H1 (cell line): ENCODE measurements at regions not wholly inside any gene's neighbourhood (a gene's known extent, or its start where the extent isn't known, plus 50 kb on each side); places are given as distances from the start of the nearest gene placed in this dataset.

Source experiments
- CTCF ChIA-PET: fragments of 300-600 bp; sonication (Branson Sonifier 250); formaldehyde crosslinking; loops from one replicate; lab custom pipeline; 2021; ENCODE audit not compliant: partially characterized antibody; lab: Charles Lee
- POLR2A ChIA-PET: fragments of 300-600 bp; sonication (Branson Sonifier 250); formaldehyde crosslinking; loops from one replicate; lab custom pipeline; 2021; ENCODE audit warnings: inconsistent platforms; ENCODE audit not compliant: partially characterized antibody; lab: Charles Lee
- DNase-seq, 2 experiments: peaks; one replicate each; pipeline versions ENCODE4 v3.0.0 to v3.0.0-alpha.2; 2010 to 2022; ENCODE audit warnings: low spot score in 2 of 2, low read depth in 1 of 2, mixed read lengths in 1 of 2
- FAIRE-seq: peaks from 2 replicates; lab custom pipeline; 2011; peaks lifted over from hg19 to GRCh38; lab: Jason Lieb, UNC
- H2AFZ ChIP-seq: 2 replicates; pipeline ENCODE4 v1.8.1; 2012; ENCODE audit warnings: low read length, inconsistent platforms
- H2AK5ac ChIP-seq: 2 replicates; pipeline ENCODE4 v1.6.1; 2013; ENCODE audit warnings: low read depth, low read length
- H2BK120ac ChIP-seq: replicated peaks from 2 replicates; pipeline ENCODE3; 2013; ENCODE audit warnings: low read depth, low read length, inconsistent platforms
- H2BK12ac ChIP-seq: 2 replicates; pipeline ENCODE4 v1.6.1; 2013; ENCODE audit warnings: low read depth, low read length
- H2BK15ac ChIP-seq: 2 replicates; pipeline ENCODE4 v1.6.1; 2013; ENCODE audit warnings: low read length
- H2BK20ac ChIP-seq: 2 replicates; pipeline ENCODE4 v1.6.1; 2013; ENCODE audit warnings: low read length
- H2BK5ac ChIP-seq: 2 replicates; pipeline ENCODE4 v1.6.1; 2013; ENCODE audit warnings: low read depth, low read length
- H3K14ac ChIP-seq: 2 replicates; pipeline ENCODE4 v1.6.1; 2013; ENCODE audit warnings: inconsistent platforms; ENCODE audit not compliant: insufficient read length
- H3K18ac ChIP-seq: 2 replicates; pipeline ENCODE4 v1.6.1; 2013; ENCODE audit warnings: low read length; ENCODE audit errors: extremely low read depth
- H3K23ac ChIP-seq: 2 replicates; pipeline ENCODE4 v1.6.1; 2013; ENCODE audit warnings: inconsistent platforms; ENCODE audit not compliant: insufficient read length
- H3K23me2 ChIP-seq: 2 replicates; pipeline ENCODE4 v1.6.1; 2013; ENCODE audit warnings: low read depth, low read length
- H3K27ac ChIP-seq: 2 replicates; pipeline ENCODE4 v1.6.1; 2011; ENCODE audit warnings: low read depth, low read length, inconsistent platforms
- H3K27me3 ChIP-seq, 4 experiments: replicated peaks in 1 of 4; 1 replicate in 1 of 4; 2 replicates in 3 of 4; pipeline versions ENCODE4 v1.6.1 to v1.8.1; 2011 to 2013; ENCODE audit warnings: low read length in 3 of 4, mild to moderate bottlenecking in 3 of 4, inconsistent platforms in 2 of 4, mixed read lengths in 2 of 4, moderate library complexity in 1 of 4; ENCODE audit not compliant: control insufficient read depth in 3 of 4, insufficient read depth in 3 of 4; ENCODE audit errors: extremely low read depth in 1 of 4
- H3K36me3 ChIP-seq, 4 experiments: 2 replicates each; pipeline versions ENCODE4 v1.6.1 to v1.8.1; 2011 to 2013; ENCODE audit warnings: mild to moderate bottlenecking in 4 of 4, low read length in 3 of 4, moderate library complexity in 2 of 4, control low read depth in 1 of 4, inconsistent platforms in 1 of 4; ENCODE audit not compliant: insufficient read depth in 4 of 4, control insufficient read depth in 2 of 4
- H3K4ac ChIP-seq: replicated peaks from 2 replicates; pipeline ENCODE3; 2013; ENCODE audit warnings: low read length, low read depth, mixed read lengths, inconsistent platforms; ENCODE audit not compliant: insufficient read length
- H3K4me1 ChIP-seq, 4 experiments: replicated peaks in 1 of 4; 1 replicate in 1 of 4; 2 replicates in 3 of 4; pipeline versions ENCODE4 v1.6.1 to v1.8.1; 2011 to 2013; ENCODE audit warnings: low read length in 3 of 4, inconsistent platforms in 2 of 4, mixed read lengths in 1 of 4; ENCODE audit not compliant: insufficient read depth in 4 of 4, control insufficient read depth in 3 of 4
- H3K4me2 ChIP-seq, 2 experiments: 2 replicates each; pipeline versions ENCODE4 v1.6.1 to v1.8.1; 2011 to 2013; ENCODE audit warnings: low read depth in 2 of 2, low read length in 2 of 2, control low read depth in 1 of 2, inconsistent platforms in 1 of 2, mild to moderate bottlenecking in 1 of 2; ENCODE audit not compliant: insufficient read depth in 1 of 2
- H3K4me3 ChIP-seq, 4 experiments: fragments of 200-600, 300-600 bp in 1 of 4; sonication (generic), shearing (Covaris generic), sonication (Bioruptor Twin) in 1 of 4; 2 replicates each; pipeline versions ENCODE4 v1.5.1 to v1.8.1; 2011 to 2016; ENCODE audit warnings: low read length in 4 of 4, low read depth in 3 of 4, control low read depth in 2 of 4, inconsistent platforms in 2 of 4, mild to moderate bottlenecking in 2 of 4, mixed read lengths in 1 of 4, moderate library complexity in 1 of 4; ENCODE audit not compliant: insufficient read depth in 2 of 4; ENCODE audit errors: extremely low read depth in 1 of 4
- H3K56ac ChIP-seq: replicated peaks from 2 replicates; pipeline ENCODE3; 2013; ENCODE audit warnings: low read depth, mild to moderate bottlenecking, mixed read lengths, low read length, inconsistent platforms; ENCODE audit not compliant: insufficient read length
- H3K79me1 ChIP-seq: 2 replicates; pipeline ENCODE4 v1.6.1; 2013; ENCODE audit warnings: low read depth, low read length, control low read depth
- H3K79me2 ChIP-seq, 2 experiments: 2 replicates each; pipeline versions ENCODE4 v1.6.1 to v1.8.1; 2012 to 2013; ENCODE audit warnings: low read length in 2 of 2, mild to moderate bottlenecking in 2 of 2, inconsistent platforms in 1 of 2; ENCODE audit not compliant: insufficient read depth in 2 of 2, control insufficient read depth in 1 of 2
- H3K9ac ChIP-seq, 4 experiments: replicated peaks in 1 of 4; 1 replicate in 1 of 4; 2 replicates in 3 of 4; pipeline versions ENCODE4 v1.6.1 to v1.8.1; 2011 to 2013; ENCODE audit warnings: low read depth in 3 of 4, low read length in 3 of 4, control low read depth in 2 of 4, mild to moderate bottlenecking in 2 of 4, moderate library complexity in 2 of 4, inconsistent platforms in 1 of 4; ENCODE audit errors: extremely low read depth in 1 of 4
- H3K9me3 ChIP-seq, 2 experiments: 2 replicates each; pipeline versions ENCODE4 v1.6.1 to v1.8.1; 2012 to 2013; ENCODE audit warnings: mild to moderate bottlenecking in 2 of 2, moderate library complexity in 2 of 2, control low read depth in 1 of 2, inconsistent platforms in 1 of 2, low read depth in 1 of 2, low read length in 1 of 2, mixed read lengths in 1 of 2; ENCODE audit not compliant: insufficient read depth in 2 of 2
- H4K20me1 ChIP-seq, 2 experiments: replicated peaks in 1 of 2; 2 replicates each; pipeline versions ENCODE3 to v1.8.1; 2011 to 2013; ENCODE audit warnings: inconsistent platforms in 2 of 2, low read length in 2 of 2, mild to moderate bottlenecking in 1 of 2; ENCODE audit not compliant: insufficient read depth in 2 of 2, control insufficient read depth in 1 of 2
- H4K5ac ChIP-seq: 2 replicates; pipeline ENCODE4 v1.6.1; 2013; ENCODE audit warnings: low read length, low read depth, mixed read lengths, inconsistent platforms; ENCODE audit not compliant: insufficient read length
- H4K8ac ChIP-seq: 2 replicates; pipeline ENCODE4 v1.8.0; 2013; ENCODE audit warnings: mild to moderate bottlenecking, moderate library complexity, low read length, inconsistent platforms; ENCODE audit not compliant: insufficient read depth; ENCODE audit errors: extremely low read depth
- H4K91ac ChIP-seq: replicated peaks from 2 replicates; pipeline ENCODE3; 2013; ENCODE audit warnings: low read length, mixed read lengths, inconsistent platforms; ENCODE audit not compliant: insufficient read length
- CBX8 ChIP-seq: fragments of 300-800, 300-1000 bp; sonication (generic); IDR thresholded peaks from 2 replicates; pipeline ENCODE4 v1.7.1; 2016; ENCODE audit warnings: low read depth, low read length, borderline replicate concordance
- CHD1 ChIP-seq: IDR thresholded peaks from 2 replicates; pipeline ENCODE4 v1.6.1; 2012; ENCODE audit warnings: low read depth, low read length, improper control_type of control experiment
- CTCF ChIP-seq, 3 experiments: IDR thresholded peaks; 1 replicate in 2 of 3; 2 replicates in 1 of 3; pipeline versions ENCODE4 v1.5.1 to v1.6.1; 2011; ENCODE audit warnings: low read length in 3 of 3, mild to moderate bottlenecking in 3 of 3, inconsistent platforms in 2 of 3, low read depth in 1 of 3, moderate library complexity in 1 of 3; ENCODE audit not compliant: insufficient read depth in 1 of 3; ENCODE audit errors: control extremely low read depth in 1 of 3
- EP300 ChIP-seq, 2 experiments: IDR thresholded peaks; 1 replicate in 1 of 2; 2 replicates in 1 of 2; pipeline ENCODE4 v1.6.1; 2011 to 2012; ENCODE audit warnings: low read depth in 2 of 2, low read length in 2 of 2, mild to moderate bottlenecking in 2 of 2, borderline replicate concordance in 1 of 2, inconsistent platforms in 1 of 2, moderate library complexity in 1 of 2
- NANOG ChIP-seq: IDR thresholded peaks from 2 replicates; pipeline ENCODE4 v1.6.1; 2011; ENCODE audit warnings: low read length, low read depth, mild to moderate bottlenecking, inconsistent platforms; ENCODE audit not compliant: insufficient read depth, poor library complexity, severe bottlenecking
- POU5F1 ChIP-seq: IDR thresholded peaks from 2 replicates; pipeline ENCODE4 v1.6.1; 2011; ENCODE audit warnings: low read depth, mild to moderate bottlenecking, low read length, moderate library complexity
- TBP ChIP-seq: IDR thresholded peaks from 2 replicates; pipeline ENCODE4 v1.6.1; 2011; ENCODE audit warnings: low read depth, low read length, improper control_type of control experiment
- TEAD4 ChIP-seq: IDR thresholded peaks from 2 replicates; pipeline ENCODE4 v1.6.1; 2012; ENCODE audit warnings: low read depth, low read length, inconsistent platforms, mixed read lengths
- USF2 ChIP-seq: IDR thresholded peaks from 2 replicates; pipeline ENCODE4 v1.6.1; 2011; ENCODE audit warnings: low read length, improper control_type of control experiment
- WGBS, 2 experiments: shearing (Covaris generic) in 1 of 2; methylation state at CpG; one replicate each; pipeline versions ENCODE4 v1.1.6 to v1.1.7; 2013 to 2015; ENCODE audit warnings: low lambda C conversion rate in 2 of 2, mixed read lengths in 2 of 2, inconsistent platforms in 1 of 2, low coverage in 1 of 2, missing lambda C conversion rate in 1 of 2; ENCODE audit not compliant: insufficient replicate concordance in 2 of 2, insufficient coverage in 1 of 2, insufficient read length in 1 of 2; ENCODE audit errors: extremely low coverage in 1 of 2, missing lambda C conversion rate in 1 of 2; 5-methylcytosine and 5-hydroxymethylcytosine counted together

- no peak overlapping the region for H2BK20ac ChIP-seq
- H2BK12ac ChIP-seq, result no peak overlapping the region
- no peak overlapping the region for H2BK120ac ChIP-seq
- no peak overlapping the region for H4K5ac ChIP-seq
- no peak overlapping the region for H2AK5ac ChIP-seq
- no peaks in the 10 kb centered on the region for H4K20me1 ChIP-seq
- ChIA-PET CTCF (no interaction called here), POLR2A (no interaction called here)
- no peak for DNase-seq
- no peak for FAIRE-seq
- no peak overlapping the region for H3K18ac ChIP-seq
- TF ChIP-seq CTCF (IDR thresholded peaks at IDR 0.05; ENCODE audit: control extremely low read depth in 1 of 3, insufficient read depth in 1 of 3, low read depth in 1 of 3, low read length in 3 of 3) (no peak), USF2 (no peak), TEAD4 (no peak), EP300 (IDR thresholded peaks at IDR 0.05; ENCODE audit: borderline replicate concordance in 1 of 2, low read depth in 2 of 2, low read length in 2 of 2) (no peak), CHD1 (no peak), POU5F1 (no peak), TBP (no peak), CBX8 (no peak), NANOG (no peak)
- H2BK15ac ChIP-seq, result no peak overlapping the region
- H4K91ac ChIP-seq, result no peak overlapping the region
- no peak overlapping the region for H3K56ac ChIP-seq
- no peak overlapping the region for H3K4me2 ChIP-seq
- H3K79me1 ChIP-seq, result no peaks in the 10 kb centered on the region
- H3K27me3 ChIP-seq, result no peaks in the 10 kb centered on the region
- 67% methylated on average over 3 of the region's 3 CpGs; no CpG with 5 or more reads in 1 of the 2 experiments for WGBS, 2 experiments
- no peak overlapping the region for H3K27ac ChIP-seq
- no peaks in the 10 kb centered on the region for H3K79me2 ChIP-seq
- no peak overlapping the region for H4K8ac ChIP-seq
- H3K4me3 ChIP-seq, result no peak overlapping the region
- H3K9ac ChIP-seq, result no peak overlapping the region
- H2BK5ac ChIP-seq, result no peak overlapping the region
- no peaks in the 10 kb centered on the region for H3K4me1 ChIP-seq
- H3K9me3 ChIP-seq, result no peaks in the 10 kb centered on the region
- no peaks in the 10 kb centered on the region for H3K36me3 ChIP-seq
- no peaks in the 10 kb centered on the region for H3K23me2 ChIP-seq
- H3K14ac ChIP-seq, result no peak overlapping the region
- no peak overlapping the region for H3K4ac ChIP-seq
- no peak overlapping the region for H3K23ac ChIP-seq
- 0 out of 2 replicates have a peak overlapping the region, but pooled peaks have one; percentile 0 for H2AFZ ChIP-seq
These were observed 214.5 kb downstream of the KIT start for GRCh38 chr4:54872261-54872660.
